Common myeloid progenitor, CD34-positive (primary cell): ENCODE measurements at regions not wholly inside any gene's neighbourhood (a gene's known extent, or its start where the extent isn't known, plus 50 kb on each side); places are given as distances from the start of the nearest gene placed in this dataset.

Experiments
- CTCF ChIA-PET: fragments of 350-600 bp; sonication (Branson Sonifier 250); formaldehyde crosslinking; loops from one replicate; lab custom pipeline; 2021; ENCODE audit warnings: antibody characterized with exemption; lab: Charles Lee
- POLR2A ChIA-PET: fragments of 350-600 bp; sonication (Branson Sonifier 250); formaldehyde crosslinking; loops from one replicate; lab custom pipeline; 2021; ENCODE audit warnings: antibody characterized with exemption; lab: Charles Lee
- DNase-seq, 3 donors: peaks; one replicate each; pipeline versions ENCODE4 v3.0.0 to v3.0.0-alpha.2; 2013
- H3K27ac ChIP-seq, 2 experiments: 1 replicate in 1 of 2; 2 replicates in 1 of 2; pipeline ENCODE4 v1.7.0; 2013; ENCODE audit warnings: inconsistent platforms in 2 of 2, low read length in 2 of 2, mild to moderate bottlenecking in 2 of 2, low read depth in 1 of 2, moderate library complexity in 1 of 2; ENCODE audit not compliant: severe bottlenecking in 2 of 2, insufficient read depth in 1 of 2, poor library complexity in 1 of 2
- H3K27me3 ChIP-seq, 5 experiments: replicated peaks in 2 of 5; 1 replicate in 3 of 5; 2 replicates in 2 of 5; pipeline versions ENCODE4 v1.6.1 to v1.7.0; 2013; ENCODE audit warnings: low read length in 4 of 5, mild to moderate bottlenecking in 2 of 5, moderate library complexity in 2 of 5, inconsistent platforms in 1 of 5; ENCODE audit not compliant: insufficient read depth in 5 of 5, control insufficient read depth in 4 of 5
- H3K36me3 ChIP-seq, 4 experiments: 1 replicate in 2 of 4; 2 replicates in 2 of 4; pipeline versions ENCODE4 v1.6.1 to v1.7.0; 2013; ENCODE audit warnings: low read length in 3 of 4, control low read depth in 1 of 4, mild to moderate bottlenecking in 1 of 4; ENCODE audit not compliant: control insufficient read depth in 4 of 4, insufficient read depth in 4 of 4
- H3K4me1 ChIP-seq, 4 experiments: 1 replicate in 3 of 4; 2 replicates in 1 of 4; pipeline versions ENCODE4 v1.6.1 to v1.7.1; 2013; ENCODE audit warnings: low read length in 3 of 4, mild to moderate bottlenecking in 3 of 4, control low read depth in 1 of 4, inconsistent platforms in 1 of 4, moderate library complexity in 1 of 4; ENCODE audit not compliant: control insufficient read depth in 4 of 4, insufficient read depth in 4 of 4; ENCODE audit errors: control extremely low read depth in 1 of 4
- H3K4me3 ChIP-seq, 7 experiments: 1 replicate in 4 of 7; 2 replicates in 3 of 7; pipeline versions ENCODE4 v1.5.1 to v1.7.0; 2013; ENCODE audit warnings: mild to moderate bottlenecking in 7 of 7, low read length in 6 of 7, moderate library complexity in 6 of 7, inconsistent platforms in 2 of 7, low read depth in 2 of 7, control low read depth in 1 of 7; ENCODE audit not compliant: insufficient read depth in 4 of 7, control insufficient read depth in 1 of 7; ENCODE audit errors: extremely low read depth in 1 of 7
- H3K9me3 ChIP-seq, 5 experiments: 1 replicate in 4 of 5; 2 replicates in 1 of 5; pipeline versions ENCODE4 v1.6.1 to v1.7.1; 2013; ENCODE audit warnings: low read length in 4 of 5, mild to moderate bottlenecking in 2 of 5, inconsistent platforms in 1 of 5, low read depth in 1 of 5, moderate library complexity in 1 of 5; ENCODE audit not compliant: control insufficient read depth in 4 of 5, insufficient read depth in 2 of 5; ENCODE audit errors: control extremely low read depth in 1 of 5
- WGBS: methylation state at CpG from one replicate; pipeline ENCODE4 v1.1.5; 2013; ENCODE audit not compliant: insufficient coverage; 5-methylcytosine and 5-hydroxymethylcytosine counted together

GRCh38 chr4:28385801-28386200 is 1525.2 kb downstream of the STIM2 start:
- Histone ChIP-seq H3K4me1 (no peaks in the 10 kb centered on the region), H3K36me3 (no peaks in the 10 kb centered on the region), H3K27ac (no peak overlapping the region), H3K27me3 (no peaks in the 10 kb centered on the region), H3K9me3 (no peaks in the 10 kb centered on the region), H3K4me3 (no peak overlapping the region)
- ChIA-PET CTCF (no interaction called here), POLR2A (no interaction called here)
- no peak for DNase-seq
- WGBS, result no CpG with 5 or more reads among the region's 2 CpGs

GRCh38 chr4:28386776-28387175 is 1526.1 kb downstream of the STIM2 start:
- no peak overlapping the region for H3K4me3 ChIP-seq

GRCh38 chr4:28388471-28388870 is 1527.8 kb downstream of the STIM2 start:
- no peaks in the 10 kb centered on the region for H3K4me1 ChIP-seq
- ChIA-PET CTCF (no interaction called here), POLR2A (no interaction called here)
- no peak overlapping the region for H3K27ac ChIP-seq
- DNase-seq, result no peak
- no CpG with 5 or more reads among the region's 2 CpGs for WGBS
- no peaks in the 10 kb centered on the region for H3K36me3 ChIP-seq
- no peaks in the 10 kb centered on the region for H3K9me3 ChIP-seq
- no peaks in the 10 kb centered on the region for H3K27me3 ChIP-seq
- no peak overlapping the region for H3K4me3 ChIP-seq

More at GRCh38 chr4:28386776-28387175, 1526.1 kb downstream of the STIM2 start:
- POLR2A ChIA-PET, result no interaction called here
- CTCF ChIA-PET, result no interaction called here
- H3K4me1 ChIP-seq, result no peaks in the 10 kb centered on the region
- H3K36me3 ChIP-seq, result no peaks in the 10 kb centered on the region
- H3K27ac ChIP-seq, result no peak overlapping the region
- no peaks in the 10 kb centered on the region for H3K27me3 ChIP-seq
- no peaks in the 10 kb centered on the region for H3K9me3 ChIP-seq
- no peak for DNase-seq

GRCh38 chr4:28391877-28392276 is 1531.2 kb downstream of the STIM2 start:
- Histone ChIP-seq H3K36me3 (no peaks in the 10 kb centered on the region), H3K4me3 (no peak overlapping the region), H3K27me3 (no peaks in the 10 kb centered on the region), H3K4me1 (no peaks in the 10 kb centered on the region), H3K27ac (no peak overlapping the region), H3K9me3 (no peaks in the 10 kb centered on the region)
- CTCF ChIA-PET, result interaction anchor here (0.5 kb wide), 1 partner anchor 314 kb away, joined by 3 read pairs; no protein-coding TSS in a partner anchor
- 89% methylated on average over 4 of the region's 4 CpGs for WGBS
- POLR2A ChIA-PET, result no interaction called here
- DNase-seq, result no peak

- Histone ChIP-seq H3K4me1 (no peaks in the 10 kb centered on the region), H3K27me3 (no peaks in the 10 kb centered on the region), H3K27ac (no peak overlapping the region), H3K4me3 (no peak overlapping the region), H3K9me3 (peaks cover 0 to 2% (median 0%) of the 10 kb centered on the region in 5 experiments), H3K36me3 (no peaks in the 10 kb centered on the region)
- WGBS, result 93% methylated on average over 11 of the region's 13 CpGs
- DNase-seq, result no peak
- ChIA-PET CTCF (no interaction called here), POLR2A (no interaction called here)
These were observed 1542.1 kb downstream of the STIM2 start for GRCh38 chr4:28402751-28403150.

GRCh38 chr4:28421221-28421620 is 1560.6 kb downstream of the STIM2 start:
- POLR2A ChIA-PET, result no interaction called here
- WGBS, result 90% methylated on average over 1 of the region's 1 CpG
- no peaks in the 10 kb centered on the region for H3K27me3 ChIP-seq

GRCh38 chr4:28426251-28426650 is 1565.6 kb downstream of the STIM2 start:
- H3K4me1 ChIP-seq, result no peaks in the 10 kb centered on the region
- no peaks in the 10 kb centered on the region for H3K9me3 ChIP-seq
- POLR2A ChIA-PET, result no interaction called here
- H3K27ac ChIP-seq, result no peak overlapping the region
- CTCF ChIA-PET, result no interaction called here
- no peak overlapping the region for H3K4me3 ChIP-seq
- no peaks in the 10 kb centered on the region for H3K36me3 ChIP-seq
- no peaks in the 10 kb centered on the region for H3K27me3 ChIP-seq
- DNase-seq, result no peak
- WGBS, result 86% methylated on average over 1 of the region's 1 CpG

More at GRCh38 chr4:28421221-28421620, 1560.6 kb downstream of the STIM2 start:
- H3K4me3 ChIP-seq, result no peak overlapping the region
- H3K9me3 ChIP-seq, result no peaks in the 10 kb centered on the region
- H3K4me1 ChIP-seq, result no peaks in the 10 kb centered on the region
- no peak for DNase-seq
- H3K27ac ChIP-seq, result no peak overlapping the region
- CTCF ChIA-PET, result no interaction called here
- H3K36me3 ChIP-seq, result no peaks in the 10 kb centered on the region
